Vagina (tissue), 2 donors: ENCODE measurements at regions not wholly inside any gene's neighbourhood (a gene's known extent, or its start where the extent isn't known, plus 50 kb on each side); places are given as distances from the start of the nearest gene placed in this dataset.

ENCODE experiments used
- DNase-seq, 2 donors: peaks; one replicate each; pipeline ENCODE4 v3.0.0-alpha.2; 2017; ENCODE audit errors: extremely low spot score in 2 of 2
- H3K27ac ChIP-seq: fragments of 200-600 bp; sonication (generic); one replicate; pipeline ENCODE4 v1.5.1; 2019
- H3K27me3 ChIP-seq: fragments of 200-600 bp; sonication (generic); one replicate; pipeline ENCODE4 v1.5.1; 2019
- H3K36me3 ChIP-seq, 2 donors: fragments of 200-600 bp; sonication (generic); one replicate each; pipeline ENCODE4 v1.5.1; 2017 to 2019
- H3K4me1 ChIP-seq: fragments of 200-600 bp; sonication (generic); one replicate; pipeline ENCODE4 v1.5.1; 2019
- H3K4me3 ChIP-seq, 2 donors: fragments of 200-600 bp; sonication (generic); 1 replicate in 1 of 2; 2 replicates in 1 of 2; pipeline ENCODE4 v1.5.1; 2016 to 2019
- H3K9me3 ChIP-seq: fragments of 200-600 bp; sonication (generic); one replicate; pipeline ENCODE4 v1.5.1; 2019
- POLR2A ChIP-seq, 2 donors: fragments of 450-650 bp; IDR thresholded peaks; one replicate each; pipeline ENCODE4 v1.6.1; 2017; ENCODE audit warnings: antibody characterized with exemption in 2 of 2, mild to moderate bottlenecking in 2 of 2, moderate library complexity in 2 of 2
- POLR2AphosphoS5 ChIP-seq, 2 donors: sonication (generic); formaldehyde crosslinking; IDR thresholded peaks; one replicate each; pipeline ENCODE4 v1.9.0; 2017; ENCODE audit warnings: antibody characterized with exemption in 2 of 2, mild to moderate bottlenecking in 2 of 2, low read depth in 1 of 2; ENCODE audit not compliant: insufficient read depth in 1 of 2
- intact Hi-C: fragments of 100-400 bp; cut with DNase I; formaldehyde crosslinking; loops from one replicate; pipeline ENCODE4 v1.15.1; 2023
- TF ChIP-seq, protein P1 (sequence below), 3 experiments: fragments of 450-650 bp in 2 of 3; fragments of 200-600 bp in 1 of 3; sonication (generic) in 1 of 3; IDR thresholded peaks; one replicate each; pipeline ENCODE4 v1.5.1; 2017 to 2019; ENCODE audit warnings: antibody characterized with exemption in 3 of 3, mild to moderate bottlenecking in 2 of 3, moderate library complexity in 2 of 3

- no peaks in the 10 kb centered on the region for H3K27me3 ChIP-seq
- intact Hi-C loops = no loop called here
- H3K36me3 ChIP-seq = no peaks in the 10 kb centered on the region
- TF ChIP-seq POLR2AphosphoS5 (IDR thresholded peaks at IDR 0.05; ENCODE audit: insufficient read depth in 1 of 2, low read depth in 1 of 2) (no peak), POLR2A (IDR thresholded peaks at IDR 0.05) (no peak)
- TF ChIP-seq, protein P1, sequence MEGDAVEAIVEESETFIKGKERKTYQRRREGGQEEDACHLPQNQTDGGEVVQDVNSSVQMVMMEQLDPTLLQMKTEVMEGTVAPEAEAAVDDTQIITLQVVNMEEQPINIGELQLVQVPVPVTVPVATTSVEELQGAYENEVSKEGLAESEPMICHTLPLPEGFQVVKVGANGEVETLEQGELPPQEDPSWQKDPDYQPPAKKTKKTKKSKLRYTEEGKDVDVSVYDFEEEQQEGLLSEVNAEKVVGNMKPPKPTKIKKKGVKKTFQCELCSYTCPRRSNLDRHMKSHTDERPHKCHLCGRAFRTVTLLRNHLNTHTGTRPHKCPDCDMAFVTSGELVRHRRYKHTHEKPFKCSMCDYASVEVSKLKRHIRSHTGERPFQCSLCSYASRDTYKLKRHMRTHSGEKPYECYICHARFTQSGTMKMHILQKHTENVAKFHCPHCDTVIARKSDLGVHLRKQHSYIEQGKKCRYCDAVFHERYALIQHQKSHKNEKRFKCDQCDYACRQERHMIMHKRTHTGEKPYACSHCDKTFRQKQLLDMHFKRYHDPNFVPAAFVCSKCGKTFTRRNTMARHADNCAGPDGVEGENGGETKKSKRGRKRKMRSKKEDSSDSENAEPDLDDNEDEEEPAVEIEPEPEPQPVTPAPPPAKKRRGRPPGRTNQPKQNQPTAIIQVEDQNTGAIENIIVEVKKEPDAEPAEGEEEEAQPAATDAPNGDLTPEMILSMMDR (IDR thresholded peaks at IDR 0.05) = no peak
- peak overlapping the region; percentile 1 for H3K27ac ChIP-seq
- H3K4me3 ChIP-seq = no peak overlapping the region
- no peak for DNase-seq
- H3K9me3 ChIP-seq = no peaks in the 10 kb centered on the region
- peaks cover 19% of the 10 kb centered on the region for H3K4me1 ChIP-seq
These were observed 267.8 kb downstream of the KTN1 start for GRCh38 chr14:55847766-55848165.

GRCh38 chr14:55848964-55849363 is 269.0 kb downstream of the KTN1 start:
- no peaks in the 10 kb centered on the region for H3K36me3 ChIP-seq

DNA sequence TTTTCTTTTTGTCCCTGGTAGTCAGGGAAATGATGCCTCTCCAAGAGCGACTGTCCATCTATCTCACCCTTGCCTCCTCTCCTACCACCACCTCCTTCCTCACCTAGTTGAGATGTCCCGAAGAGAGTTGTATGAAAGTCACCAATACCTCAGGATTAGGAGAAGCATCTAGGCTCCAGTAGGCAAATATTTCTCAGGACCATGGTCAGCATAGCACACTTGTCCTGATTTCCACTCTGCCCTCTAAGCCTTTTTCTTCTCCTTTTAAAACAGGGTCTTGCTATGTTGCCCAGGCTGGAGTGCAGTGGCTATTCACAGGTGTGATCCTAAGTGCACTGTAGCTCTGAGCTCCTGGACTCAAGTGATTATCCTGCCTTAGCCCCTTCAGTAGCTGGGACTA is 268.4 kb upstream of the PELI2 start:
- TF ChIP-seq, protein P1 (IDR thresholded peaks at IDR 0.05) = no peak
- no peak for TF ChIP-seq POLR2A (IDR thresholded peaks at IDR 0.05)
- TF ChIP-seq POLR2AphosphoS5 (IDR thresholded peaks at IDR 0.05; ENCODE audit: insufficient read depth in 1 of 2, low read depth in 1 of 2) = no peak

More at GRCh38 chr14:55848964-55849363, 269.0 kb downstream of the KTN1 start:
- DNase-seq = no peak
- H3K9me3 ChIP-seq = no peaks in the 10 kb centered on the region
- no peak overlapping the region for H3K4me3 ChIP-seq
- peaks cover 19% of the 10 kb centered on the region for H3K4me1 ChIP-seq
- intact Hi-C loops = no loop called here
- H3K27ac ChIP-seq = no peak overlapping the region
- TF ChIP-seq, protein P1 (IDR thresholded peaks at IDR 0.05) = no peak
- no peak for TF ChIP-seq POLR2AphosphoS5 (IDR thresholded peaks at IDR 0.05; ENCODE audit: insufficient read depth in 1 of 2, low read depth in 1 of 2)
- H3K27me3 ChIP-seq = no peaks in the 10 kb centered on the region

DNA sequence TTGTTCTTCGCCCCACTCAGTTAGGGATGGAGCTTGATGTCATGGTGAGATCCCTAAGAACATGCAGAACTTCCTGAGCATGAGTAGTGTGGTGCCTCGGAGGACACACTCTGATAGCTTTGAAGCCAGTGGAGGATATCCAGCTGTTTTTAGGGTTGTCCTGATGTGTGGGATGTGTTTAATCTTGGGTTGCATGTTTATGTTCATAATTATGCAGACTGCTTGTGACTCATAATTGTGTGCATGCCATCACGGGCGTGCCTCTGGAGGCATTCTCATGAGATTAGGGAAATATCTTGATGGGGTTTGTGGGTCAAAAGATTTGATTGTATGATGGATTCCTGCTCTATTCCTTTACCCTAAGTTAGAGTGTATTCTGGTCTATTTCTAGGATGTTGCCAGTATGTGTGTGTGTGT is 267.4 kb upstream of the PELI2 start:
- DNase-seq = no peak
- Histone ChIP-seq H3K36me3 (no peaks in the 10 kb centered on the region), H3K27ac (no peak overlapping the region), H3K27me3 (no peaks in the 10 kb centered on the region), H3K9me3 (no peaks in the 10 kb centered on the region), H3K4me1 (peaks cover 19% of the 10 kb centered on the region), H3K4me3 (no peak overlapping the region)
- intact Hi-C loops = no loop called here
- TF ChIP-seq POLR2AphosphoS5 (IDR thresholded peaks at IDR 0.05; ENCODE audit: insufficient read depth in 1 of 2, low read depth in 1 of 2) = no peak
- TF ChIP-seq, protein P1 (IDR thresholded peaks at IDR 0.05) = no peak
- TF ChIP-seq POLR2A (IDR thresholded peaks at IDR 0.05) = no peak

More for the DNA sequence above, 268.4 kb upstream of the PELI2 start:
- intact Hi-C loops = no loop called here
- Histone ChIP-seq H3K27ac (no peak overlapping the region), H3K4me1 (peaks cover 19% of the 10 kb centered on the region), H3K9me3 (no peaks in the 10 kb centered on the region), H3K27me3 (no peaks in the 10 kb centered on the region), H3K4me3 (no peak overlapping the region), H3K36me3 (no peaks in the 10 kb centered on the region)
- no peak for DNase-seq

GRCh38 chr14:55851301-55851700 is 266.9 kb upstream of the PELI2 start:
- no peak overlapping the region for H3K27ac ChIP-seq
- intact Hi-C loops = no loop called here

More at GRCh38 chr14:55851301-55851700, 266.9 kb upstream of the PELI2 start:
- no peak for DNase-seq
- Histone ChIP-seq H3K9me3 (no peaks in the 10 kb centered on the region), H3K4me1 (peaks cover 19% of the 10 kb centered on the region), H3K27me3 (no peaks in the 10 kb centered on the region), H3K36me3 (no peaks in the 10 kb centered on the region), H3K4me3 (no peak overlapping the region)
- TF ChIP-seq POLR2A (IDR thresholded peaks at IDR 0.05) (no peak), POLR2AphosphoS5 (IDR thresholded peaks at IDR 0.05; ENCODE audit: insufficient read depth in 1 of 2, low read depth in 1 of 2) (no peak)
- TF ChIP-seq, protein P1 (IDR thresholded peaks at IDR 0.05) = no peak
